Epithelial cell of proximal tubule (primary cell): ENCODE measurements at regions not wholly inside any gene's neighbourhood (a gene's known extent, or its start where the extent isn't known, plus 50 kb on each side); places are given as distances from the start of the nearest gene placed in this dataset.
A peak's percentile ranks its signal among the peaks of the same experiment; 100 is the strongest.

Source experiments
- DNase-seq: peaks from one replicate; pipeline ENCODE4 v3.0.0-alpha.2; 2011; ENCODE audit warnings: low read depth
- H3K4me3 ChIP-seq: 2 replicates; pipeline ENCODE4 v1.5.1; 2011; ENCODE audit warnings: low read depth, mild to moderate bottlenecking, low read length
- TF ChIP-seq, protein P1 (sequence below): conservative IDR thresholded peaks from 2 replicates; pipeline ENCODE4 v1.5.1; 2012; ENCODE audit warnings: low read depth, mild to moderate bottlenecking, low read length

DNA sequence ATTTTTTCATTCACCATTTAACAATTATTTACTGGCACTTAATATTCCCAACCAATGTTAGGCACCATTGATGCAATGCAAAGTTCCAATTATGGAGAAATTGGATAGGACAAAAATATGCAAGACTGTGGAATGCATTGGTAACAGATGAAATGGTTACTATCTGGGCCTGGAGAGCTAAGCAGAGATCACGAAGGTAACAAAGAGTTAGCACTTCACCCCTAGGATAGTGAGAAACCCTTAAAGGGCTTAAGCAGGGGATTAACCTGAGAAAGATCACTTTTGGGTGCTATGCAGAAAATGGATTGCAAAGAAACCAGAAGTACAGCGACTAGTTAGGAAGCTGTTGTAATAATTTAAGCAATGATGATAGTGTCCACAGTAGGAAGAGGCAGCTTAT lies 129.6 kb upstream of the GPR149 start:
- no peak for DNase-seq
- TF ChIP-seq, protein P1, sequence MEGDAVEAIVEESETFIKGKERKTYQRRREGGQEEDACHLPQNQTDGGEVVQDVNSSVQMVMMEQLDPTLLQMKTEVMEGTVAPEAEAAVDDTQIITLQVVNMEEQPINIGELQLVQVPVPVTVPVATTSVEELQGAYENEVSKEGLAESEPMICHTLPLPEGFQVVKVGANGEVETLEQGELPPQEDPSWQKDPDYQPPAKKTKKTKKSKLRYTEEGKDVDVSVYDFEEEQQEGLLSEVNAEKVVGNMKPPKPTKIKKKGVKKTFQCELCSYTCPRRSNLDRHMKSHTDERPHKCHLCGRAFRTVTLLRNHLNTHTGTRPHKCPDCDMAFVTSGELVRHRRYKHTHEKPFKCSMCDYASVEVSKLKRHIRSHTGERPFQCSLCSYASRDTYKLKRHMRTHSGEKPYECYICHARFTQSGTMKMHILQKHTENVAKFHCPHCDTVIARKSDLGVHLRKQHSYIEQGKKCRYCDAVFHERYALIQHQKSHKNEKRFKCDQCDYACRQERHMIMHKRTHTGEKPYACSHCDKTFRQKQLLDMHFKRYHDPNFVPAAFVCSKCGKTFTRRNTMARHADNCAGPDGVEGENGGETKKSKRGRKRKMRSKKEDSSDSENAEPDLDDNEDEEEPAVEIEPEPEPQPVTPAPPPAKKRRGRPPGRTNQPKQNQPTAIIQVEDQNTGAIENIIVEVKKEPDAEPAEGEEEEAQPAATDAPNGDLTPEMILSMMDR = no peak
- H3K4me3 ChIP-seq = no peak overlapping the region

- no peak overlapping the region for H3K4me3 ChIP-seq
- DNase-seq = no peak
- TF ChIP-seq, protein P1 = peak; percentile 19
These were observed 122.3 kb upstream of the GPR149 start for GRCh38 chr3:154552338-154552737.

- H3K4me3 ChIP-seq = no peak overlapping the region
- no peak for DNase-seq
- TF ChIP-seq, protein P1 = no peak
These were observed 119.4 kb upstream of the GPR149 start for GRCh38 chr3:154549391-154549790.

DNA sequence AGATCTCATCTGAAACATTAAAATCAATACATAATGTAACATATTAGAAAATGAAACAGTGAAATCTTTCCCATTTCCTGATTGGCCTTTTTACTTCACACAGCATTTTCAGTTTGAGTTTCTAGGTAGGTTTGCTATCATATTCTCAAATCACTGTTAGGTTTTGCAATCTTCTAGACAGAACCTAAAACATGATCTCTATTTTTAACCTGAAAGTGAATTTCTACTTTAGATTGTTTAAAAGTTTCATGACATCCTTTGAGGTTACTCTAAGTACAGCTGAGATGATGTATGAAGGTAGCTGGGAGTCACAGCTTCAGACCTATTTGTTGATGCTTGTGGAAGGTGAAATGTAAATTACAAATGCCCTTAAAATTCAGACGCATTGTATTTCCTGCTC lies 118.4 kb upstream of the GPR149 start:
- TF ChIP-seq, protein P1 = no peak
- H3K4me3 ChIP-seq = no peak overlapping the region
- no peak for DNase-seq

GRCh38 chr3:154542837-154543236 lies 112.8 kb upstream of the GPR149 start:
- TF ChIP-seq, protein P1 = no peak
- no peak for DNase-seq
- no peak overlapping the region for H3K4me3 ChIP-seq

GRCh38 chr3:154540950-154541604 lies 111.1 kb upstream of the GPR149 start:
- DNase-seq = no peak
- no peak overlapping the region for H3K4me3 ChIP-seq
- TF ChIP-seq, protein P1 = no peak

DNA sequence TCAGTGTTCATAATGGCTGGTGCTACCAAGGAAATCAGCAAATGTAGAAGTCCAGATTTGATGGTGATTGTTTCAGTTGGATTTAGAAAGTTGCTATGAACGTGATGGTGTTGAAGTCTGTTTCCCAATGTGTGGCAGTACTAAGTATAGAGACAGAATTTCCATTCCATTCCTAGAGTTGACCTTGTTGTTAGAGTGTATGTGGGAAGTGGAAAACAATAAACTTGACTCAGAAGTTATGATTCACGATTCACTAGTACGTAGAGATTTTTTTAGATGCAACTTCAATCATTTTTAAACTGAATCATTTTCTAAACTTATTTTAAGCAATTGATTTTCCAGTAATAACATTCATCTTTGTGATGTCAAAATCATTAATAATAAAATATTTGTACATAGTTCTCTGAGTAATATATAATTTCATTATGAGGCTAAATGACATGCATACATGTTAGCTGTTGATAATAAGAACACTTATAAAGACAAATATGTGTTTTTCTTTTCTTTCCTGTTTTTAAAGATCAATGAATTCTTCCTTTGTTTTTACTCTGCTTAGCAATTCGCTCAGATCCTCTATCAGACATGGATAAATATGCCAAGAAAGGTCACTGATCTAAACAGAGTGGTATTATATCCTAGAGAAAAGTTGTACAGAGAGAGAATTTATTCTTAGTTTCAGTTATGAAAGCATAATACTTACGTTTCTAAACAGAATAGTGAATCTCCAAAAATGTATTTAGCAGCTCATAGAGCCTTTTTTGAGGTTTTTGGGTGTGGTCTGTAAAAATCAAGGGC lies 108.8 kb upstream of the GPR149 start:
- TF ChIP-seq, protein P1 = no peak
- no peak for DNase-seq
- H3K4me3 ChIP-seq = no peak overlapping the region
